Esophagus squamous epithelium (tissue), 5 donors: ENCODE measurements at regions not wholly inside any gene's neighbourhood (a gene's known extent, or its start where the extent isn't known, plus 50 kb on each side); places are given as distances from the start of the nearest gene placed in this dataset.
A peak's percentile ranks its signal among the peaks of the same experiment; 100 is the strongest.

Experiments
- DNase-seq: peaks from one replicate; lab custom pipeline; 2025; lab: John Stamatoyannopoulos, UW
- H3K27ac ChIP-seq, 4 donors: fragments of 200-600 bp; sonication (generic); one replicate each; pipeline ENCODE4 v1.5.1; 2016 to 2019; ENCODE audit warnings: mild to moderate bottlenecking in 1 of 4
- H3K27me3 ChIP-seq, 4 donors: fragments of 200-600 bp; sonication (generic); 1 replicate in 3 of 4; 2 replicates in 1 of 4; pipeline versions ENCODE4 v1.5.1 to v1.6.0; 2017 to 2021; ENCODE audit warnings: antibody characterized with exemption in 1 of 4
- H3K36me3 ChIP-seq, 3 donors: fragments of 200-600 bp; sonication (generic); one replicate each; pipeline ENCODE4 v1.5.1; 2016 to 2019
- H3K4me1 ChIP-seq, 3 donors: fragments of 200-600 bp; sonication (generic); one replicate each; pipeline ENCODE4 v1.5.1; 2017 to 2019
- H3K4me3 ChIP-seq, 4 donors: fragments of 200-600 bp; sonication (generic); 1 replicate in 3 of 4; 2 replicates in 1 of 4; pipeline ENCODE4 v1.5.1; 2016 to 2019; ENCODE audit warnings: mild to moderate bottlenecking in 2 of 4, moderate library complexity in 1 of 4
- H3K9me3 ChIP-seq, 3 donors: fragments of 200-600 bp; sonication (generic); one replicate each; pipeline ENCODE4 v1.5.1; 2016 to 2019
- CTCF ChIP-seq, 6 experiments: fragments of 450-650 bp in 4 of 6; fragments of 200-600 bp in 2 of 6; sonication (generic) in 2 of 6; IDR thresholded peaks; one replicate each; pipeline ENCODE4 v1.5.1; 2016 to 2019; ENCODE audit warnings: antibody characterized with exemption in 6 of 6, mild to moderate bottlenecking in 4 of 6, moderate library complexity in 4 of 6
- POLR2A ChIP-seq, 4 donors: fragments of 450-650 bp; IDR thresholded peaks; one replicate each; pipeline ENCODE4 v1.6.1; 2017; ENCODE audit warnings: antibody characterized with exemption in 4 of 4, mild to moderate bottlenecking in 4 of 4, moderate library complexity in 3 of 4
- WGBS, 2 donors: methylation state at CpG; one replicate each; pipeline ENCODE4 v1.1.5; 2018; 5-methylcytosine and 5-hydroxymethylcytosine counted together
- intact Hi-C: fragments of 100-400 bp; cut with DNase I; formaldehyde crosslinking; loops from one replicate; pipeline ENCODE4 v1.15.0; 2022
- donor health status: DM: yes; HTN: yes; CAD: no.

GRCh38 chr20:55200317-55200716, 724.9 kb downstream of the DOK5 start:
- WGBS, 2 donors, result 31 to 69% methylated on average over 1 of the region's 1 CpG
- Histone ChIP-seq H3K9me3 (no peaks in the 10 kb centered on the region), H3K27me3 (no peaks in the 10 kb centered on the region), H3K4me1 (peaks cover 0 to 18% (median 0%) of the 10 kb centered on the region in 3 donors), H3K27ac (peak overlapping the region in 3 of 4 donors; percentile 65 to 83 (median 69)), H3K36me3 (no peaks in the 10 kb centered on the region), H3K4me3 (no peak overlapping the region)
- intact Hi-C loops, result no loop called here
- TF ChIP-seq CTCF (IDR thresholded peaks at IDR 0.05), result no peak
- TF ChIP-seq POLR2A (IDR thresholded peaks at IDR 0.05), result no peak
- no peak for DNase-seq

GRCh38 chr20:55194947-55195346, 719.6 kb downstream of the DOK5 start:
- Histone ChIP-seq H3K4me1 (peaks cover 0 to 6% (median 0%) of the 10 kb centered on the region in 3 donors), H3K36me3 (no peaks in the 10 kb centered on the region), H3K27ac (no peak overlapping the region), H3K27me3 (no peaks in the 10 kb centered on the region), H3K9me3 (no peaks in the 10 kb centered on the region), H3K4me3 (no peak overlapping the region)
- TF ChIP-seq CTCF (IDR thresholded peaks at IDR 0.05) (no peak), POLR2A (IDR thresholded peaks at IDR 0.05) (no peak)
- no peak for DNase-seq
- 90 to 91% methylated on average over 2 of the region's 2 CpGs for WGBS, 2 donors
- intact Hi-C loops, result no loop called here

GRCh38 chr20:55186228-55186627, 710.8 kb downstream of the DOK5 start:
- Histone ChIP-seq H3K4me1 (no peaks in the 10 kb centered on the region), H3K9me3 (no peaks in the 10 kb centered on the region), H3K27ac (no peak overlapping the region), H3K27me3 (no peaks in the 10 kb centered on the region), H3K36me3 (no peaks in the 10 kb centered on the region), H3K4me3 (no peak overlapping the region)
- intact Hi-C loops, result no loop called here
- no peak for DNase-seq
- 37 to 81% methylated on average over 2 of the region's 2 CpGs for WGBS, 2 donors
- no peak for TF ChIP-seq POLR2A (IDR thresholded peaks at IDR 0.05)
- TF ChIP-seq CTCF (IDR thresholded peaks at IDR 0.05), result no peak

GRCh38 chr20:55175081-55175480, 699.7 kb downstream of the DOK5 start:
- Histone ChIP-seq H3K27ac (no peak overlapping the region), H3K9me3 (peaks cover 0 to 2% (median 0%) of the 10 kb centered on the region in 3 donors), H3K27me3 (no peaks in the 10 kb centered on the region), H3K4me3 (no peak overlapping the region), H3K4me1 (peaks cover 0 to 24% (median 3%) of the 10 kb centered on the region in 3 donors), H3K36me3 (no peaks in the 10 kb centered on the region)
- 67 to 68% methylated on average over 4 of the region's 4 CpGs for WGBS, 2 donors
- DNase-seq, result no peak
- TF ChIP-seq POLR2A (IDR thresholded peaks at IDR 0.05) (no peak), CTCF (IDR thresholded peaks at IDR 0.05) (no peak)
- intact Hi-C loops, result no loop called here

GRCh38 chr20:55174635-55175034, 699.2 kb downstream of the DOK5 start:
- intact Hi-C loops, result no loop called here
- H3K9me3 ChIP-seq, result no peaks in the 10 kb centered on the region
- no peaks in the 10 kb centered on the region for H3K36me3 ChIP-seq
- peaks cover 0 to 24% (median 3%) of the 10 kb centered on the region in 3 donors for H3K4me1 ChIP-seq
- H3K4me3 ChIP-seq, result no peak overlapping the region
- no peak for DNase-seq
- H3K27ac ChIP-seq, result no peak overlapping the region
- TF ChIP-seq CTCF (IDR thresholded peaks at IDR 0.05) (no peak), POLR2A (IDR thresholded peaks at IDR 0.05) (no peak)
- WGBS, 2 donors, result 43 to 50% methylated on average over 1 of the region's 1 CpG
- no peaks in the 10 kb centered on the region for H3K27me3 ChIP-seq
